ENCODE measurements at regions not wholly inside any gene's neighbourhood (a gene's known extent, or its start where the extent isn't known, plus 50 kb on each side); places are given as distances from the start of the nearest gene placed in this dataset.

- DNase-seq (no peak), ATAC-seq (no peak)
- Histone ChIP-seq H3K27me3 (ENCODE audit: control insufficient read depth, insufficient read depth) (no peaks in the 10 kb centered on the region), H3K4me1 (ENCODE audit: control insufficient read depth, insufficient read depth, low read length) (no peaks in the 10 kb centered on the region), H3K9me3 (ENCODE audit: control insufficient read depth, low read length) (no peaks in the 10 kb centered on the region), H3K27ac (ENCODE audit: low read length) (no peak overlapping the region), H3K4me3 (ENCODE audit: low read length) (no peak overlapping the region)
- 78% methylated on average over 3 of the region's 3 CpGs for WGBS
- intact Hi-C loops (cut with DNase I), result no loop called here
Observed at GRCh38 chr2:123481406-123481805, 543.7 kb upstream of the CNTNAP5 start.

GRCh38 chr2:123485056-123485455, 540.0 kb upstream of the CNTNAP5 start:
- ATAC-seq (no peak), DNase-seq (no peak)
- WGBS, result 65% methylated on average over 1 of the region's 1 CpG
- H3K27me3 ChIP-seq (ENCODE audit: control insufficient read depth, insufficient read depth), result no peaks in the 10 kb centered on the region
- H3K27ac ChIP-seq (ENCODE audit: low read length), result no peak overlapping the region
- H3K4me1 ChIP-seq (ENCODE audit: control insufficient read depth, insufficient read depth, low read length), result no peaks in the 10 kb centered on the region
- H3K9me3 ChIP-seq (ENCODE audit: control insufficient read depth, low read length), result no peaks in the 10 kb centered on the region
- H3K4me3 ChIP-seq (ENCODE audit: low read length), result no peak overlapping the region
- intact Hi-C loops (cut with DNase I), result no loop called here

- 92% methylated on average over 1 of the region's 1 CpG for WGBS
- DNase-seq, result no peak
- Histone ChIP-seq H3K4me1 (ENCODE audit: control insufficient read depth, insufficient read depth, low read length) (no peaks in the 10 kb centered on the region), H3K9me3 (ENCODE audit: control insufficient read depth, low read length) (no peaks in the 10 kb centered on the region), H3K4me3 (ENCODE audit: low read length) (no peak overlapping the region), H3K27me3 (ENCODE audit: control insufficient read depth, insufficient read depth) (no peaks in the 10 kb centered on the region), H3K27ac (ENCODE audit: low read length) (no peak overlapping the region)
- ATAC-seq, result no peak
- intact Hi-C loops (cut with DNase I), result no loop called here
Observed at GRCh38 chr2:123493687-123494086, 531.4 kb upstream of the CNTNAP5 start.

GRCh38 chr2:123495241-123495640, 529.8 kb upstream of the CNTNAP5 start:
- DNase-seq (no peak), ATAC-seq (no peak)
- intact Hi-C loops (cut with DNase I), result no loop called here
- no peaks in the 10 kb centered on the region for H3K4me1 ChIP-seq (ENCODE audit: control insufficient read depth, insufficient read depth, low read length)
- 90% methylated on average over 3 of the region's 3 CpGs for WGBS
- no peaks in the 10 kb centered on the region for H3K9me3 ChIP-seq (ENCODE audit: control insufficient read depth, low read length)
- no peaks in the 10 kb centered on the region for H3K27me3 ChIP-seq (ENCODE audit: control insufficient read depth, insufficient read depth)
- no peak overlapping the region for H3K27ac ChIP-seq (ENCODE audit: low read length)
- no peak overlapping the region for H3K4me3 ChIP-seq (ENCODE audit: low read length)

GRCh38 chr2:123500346-123500745, 524.7 kb upstream of the CNTNAP5 start:
- Histone ChIP-seq H3K27ac (ENCODE audit: low read length) (no peak overlapping the region), H3K4me3 (ENCODE audit: low read length) (no peak overlapping the region)
- no peak for ATAC-seq

GRCh38 chr2:123500988-123501387, 524.1 kb upstream of the CNTNAP5 start:
- ATAC-seq, result no peak
- Histone ChIP-seq H3K27me3 (ENCODE audit: control insufficient read depth, insufficient read depth) (no peaks in the 10 kb centered on the region), H3K4me3 (ENCODE audit: low read length) (no peak overlapping the region), H3K27ac (ENCODE audit: low read length) (no peak overlapping the region), H3K4me1 (ENCODE audit: control insufficient read depth, insufficient read depth, low read length) (no peaks in the 10 kb centered on the region), H3K9me3 (ENCODE audit: control insufficient read depth, low read length) (no peaks in the 10 kb centered on the region)
- 81% methylated on average over 2 of the region's 2 CpGs for WGBS
- intact Hi-C loops (cut with DNase I), result no loop called here
- DNase-seq, result no peak

More at GRCh38 chr2:123500346-123500745, 524.7 kb upstream of the CNTNAP5 start:
- Histone ChIP-seq H3K4me1 (ENCODE audit: control insufficient read depth, insufficient read depth, low read length) (no peaks in the 10 kb centered on the region), H3K9me3 (ENCODE audit: control insufficient read depth, low read length) (no peaks in the 10 kb centered on the region), H3K27me3 (ENCODE audit: control insufficient read depth, insufficient read depth) (no peaks in the 10 kb centered on the region)
- intact Hi-C loops (cut with DNase I), result no loop called here
- 89% methylated on average over 1 of the region's 1 CpG for WGBS
- no peak for DNase-seq

- WGBS, result 55% methylated on average over 4 of the region's 4 CpGs
- Histone ChIP-seq H3K9me3 (ENCODE audit: control insufficient read depth, low read length) (no peaks in the 10 kb centered on the region), H3K27ac (ENCODE audit: low read length) (no peak overlapping the region), H3K4me3 (ENCODE audit: low read length) (no peak overlapping the region), H3K4me1 (ENCODE audit: control insufficient read depth, insufficient read depth, low read length) (no peaks in the 10 kb centered on the region), H3K27me3 (ENCODE audit: control insufficient read depth, insufficient read depth) (no peaks in the 10 kb centered on the region)
- ATAC-seq, result no peak
- intact Hi-C loops (cut with DNase I), result no loop called here
- no peak for DNase-seq
Observed at GRCh38 chr2:123502931-123503330, 522.2 kb upstream of the CNTNAP5 start.

GRCh38 chr2:123512547-123512946, 512.5 kb upstream of the CNTNAP5 start:
- intact Hi-C loops (cut with DNase I), result no loop called here
- no peaks in the 10 kb centered on the region for H3K4me1 ChIP-seq (ENCODE audit: control insufficient read depth, insufficient read depth, low read length)
- peak in 1 of 3 donors; percentile 7 for DNase-seq
- H3K4me3 ChIP-seq (ENCODE audit: low read length), result no peak overlapping the region
- H3K27ac ChIP-seq (ENCODE audit: low read length), result no peak overlapping the region
- no peak for ATAC-seq
- no peaks in the 10 kb centered on the region for H3K9me3 ChIP-seq (ENCODE audit: control insufficient read depth, low read length)
- WGBS, result 92% methylated on average over 7 of the region's 7 CpGs
- H3K27me3 ChIP-seq (ENCODE audit: control insufficient read depth, insufficient read depth), result no peaks in the 10 kb centered on the region

GRCh38 chr2:123513351-123513750, 511.7 kb upstream of the CNTNAP5 start:
- intact Hi-C loops (cut with DNase I), result no loop called here
- WGBS, result 18% methylated on average over 1 of the region's 1 CpG
- H3K4me3 ChIP-seq (ENCODE audit: low read length), result no peak overlapping the region
- no peaks in the 10 kb centered on the region for H3K4me1 ChIP-seq (ENCODE audit: control insufficient read depth, insufficient read depth, low read length)
- no peak overlapping the region for H3K27ac ChIP-seq (ENCODE audit: low read length)
- no peaks in the 10 kb centered on the region for H3K27me3 ChIP-seq (ENCODE audit: control insufficient read depth, insufficient read depth)
- no peaks in the 10 kb centered on the region for H3K9me3 ChIP-seq (ENCODE audit: control insufficient read depth, low read length)
- DNase-seq (no peak), ATAC-seq (no peak)

GRCh38 chr2:123514613-123515207, 510.4 kb upstream of the CNTNAP5 start:
- Histone ChIP-seq H3K4me1 (ENCODE audit: control insufficient read depth, insufficient read depth, low read length) (no peaks in the 10 kb centered on the region), H3K9me3 (ENCODE audit: control insufficient read depth, low read length) (no peaks in the 10 kb centered on the region), H3K27me3 (ENCODE audit: control insufficient read depth, insufficient read depth) (no peaks in the 10 kb centered on the region), H3K4me3 (ENCODE audit: low read length) (no peak overlapping the region), H3K27ac (ENCODE audit: low read length) (no peak overlapping the region)
- WGBS, result 73% methylated on average over 9 of the region's 9 CpGs
- intact Hi-C loops (cut with DNase I), result no loop called here
- ATAC-seq (no peak), DNase-seq (no peak)

- no peaks in the 10 kb centered on the region for H3K9me3 ChIP-seq (ENCODE audit: control insufficient read depth, low read length)
- no peak overlapping the region for H3K4me3 ChIP-seq (ENCODE audit: low read length)
- DNase-seq, result no peak
- ATAC-seq, result no peak
- no peaks in the 10 kb centered on the region for H3K4me1 ChIP-seq (ENCODE audit: control insufficient read depth, insufficient read depth, low read length)
- no peaks in the 10 kb centered on the region for H3K27me3 ChIP-seq (ENCODE audit: control insufficient read depth, insufficient read depth)
- no peak overlapping the region for H3K27ac ChIP-seq (ENCODE audit: low read length)
- WGBS, result 65% methylated on average over 3 of the region's 3 CpGs
- intact Hi-C loops (cut with DNase I), result no loop called here
Observed at GRCh38 chr2:123518367-123518766, 506.7 kb upstream of the CNTNAP5 start.

- DNase-seq (no peak), ATAC-seq (no peak)
- intact Hi-C loops (cut with DNase I), result no loop called here
- H3K4me1 ChIP-seq (ENCODE audit: control insufficient read depth, insufficient read depth, low read length), result no peaks in the 10 kb centered on the region
- H3K9me3 ChIP-seq (ENCODE audit: control insufficient read depth, low read length), result peaks cover 3% of the 10 kb centered on the region
- no peaks in the 10 kb centered on the region for H3K27me3 ChIP-seq (ENCODE audit: control insufficient read depth, insufficient read depth)
- no peak overlapping the region for H3K27ac ChIP-seq (ENCODE audit: low read length)
- no peak overlapping the region for H3K4me3 ChIP-seq (ENCODE audit: low read length)
- WGBS, result 0% methylated on average over 1 of the region's 1 CpG
Observed at GRCh38 chr2:123521854-123522253, 503.2 kb upstream of the CNTNAP5 start.
